MM.1S (cell line): ENCODE measurements at regions not wholly inside any gene's neighbourhood (a gene's known extent, or its start where the extent isn't known, plus 50 kb on each side); places are given as distances from the start of the nearest gene placed in this dataset.

Experiments used
- EZH2 ChIP-seq: fragments of 300-600 bp; sonication (generic); optimal IDR thresholded peaks from 2 replicates; pipeline ENCODE3; 2017; ENCODE audit warnings: low read depth, mild to moderate bottlenecking, antibody characterized with exemption, low read length, mixed read lengths
- TF ChIP-seq, protein P1 (sequence below): fragments of 300-600 bp; sonication (generic); IDR thresholded peaks from 2 replicates; pipeline ENCODE4 v1.5.1; 2016; ENCODE audit warnings: antibody characterized with exemption, low read length, mixed read lengths

DNA sequence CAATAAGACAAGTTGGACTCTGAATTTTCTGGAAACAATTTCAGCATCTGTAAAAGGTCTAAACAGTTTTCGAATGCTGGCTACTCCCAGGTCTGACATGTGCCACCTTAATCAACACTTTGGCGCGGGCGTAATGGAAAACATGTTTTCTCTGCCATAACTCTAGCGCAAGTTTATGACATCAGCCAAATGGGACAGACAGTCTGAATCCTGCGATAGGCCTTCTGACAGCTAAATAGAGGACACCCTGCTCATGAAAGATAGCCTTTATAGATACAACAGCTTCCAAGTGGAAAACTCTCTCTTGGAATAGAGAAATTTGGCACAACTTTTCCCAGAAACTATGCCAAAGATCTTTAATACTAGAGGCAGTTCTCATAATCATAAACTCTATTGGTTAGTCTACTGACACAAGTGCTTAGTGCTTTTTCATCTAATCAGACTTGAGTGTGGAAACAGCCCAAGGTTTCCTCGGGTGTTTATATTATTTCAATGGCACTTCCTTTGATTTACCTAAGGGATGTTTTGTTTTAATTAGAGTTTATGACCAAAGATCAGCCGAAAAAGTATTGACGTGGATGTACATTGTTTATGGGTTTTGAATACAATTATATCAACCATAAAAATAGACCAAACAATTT, 120.1 kb upstream of the DPH6 start:
- TF ChIP-seq, protein P1, sequence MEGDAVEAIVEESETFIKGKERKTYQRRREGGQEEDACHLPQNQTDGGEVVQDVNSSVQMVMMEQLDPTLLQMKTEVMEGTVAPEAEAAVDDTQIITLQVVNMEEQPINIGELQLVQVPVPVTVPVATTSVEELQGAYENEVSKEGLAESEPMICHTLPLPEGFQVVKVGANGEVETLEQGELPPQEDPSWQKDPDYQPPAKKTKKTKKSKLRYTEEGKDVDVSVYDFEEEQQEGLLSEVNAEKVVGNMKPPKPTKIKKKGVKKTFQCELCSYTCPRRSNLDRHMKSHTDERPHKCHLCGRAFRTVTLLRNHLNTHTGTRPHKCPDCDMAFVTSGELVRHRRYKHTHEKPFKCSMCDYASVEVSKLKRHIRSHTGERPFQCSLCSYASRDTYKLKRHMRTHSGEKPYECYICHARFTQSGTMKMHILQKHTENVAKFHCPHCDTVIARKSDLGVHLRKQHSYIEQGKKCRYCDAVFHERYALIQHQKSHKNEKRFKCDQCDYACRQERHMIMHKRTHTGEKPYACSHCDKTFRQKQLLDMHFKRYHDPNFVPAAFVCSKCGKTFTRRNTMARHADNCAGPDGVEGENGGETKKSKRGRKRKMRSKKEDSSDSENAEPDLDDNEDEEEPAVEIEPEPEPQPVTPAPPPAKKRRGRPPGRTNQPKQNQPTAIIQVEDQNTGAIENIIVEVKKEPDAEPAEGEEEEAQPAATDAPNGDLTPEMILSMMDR, result no peak
- TF ChIP-seq EZH2, result no peak
